ENCODE measurements at regions not wholly inside any gene's neighbourhood (a gene's known extent, or its start where the extent isn't known, plus 50 kb on each side); places are given as distances from the start of the nearest gene placed in this dataset.

GRCh38 chr2:180057706-180058412 lies 50.8 kb upstream of the CWC22 start:
- no peak overlapping the region for H3K27ac ChIP-seq
- TF ChIP-seq ZFX (IDR thresholded peaks at IDR 0.05), result no peak
- TF ChIP-seq, protein P1, sequence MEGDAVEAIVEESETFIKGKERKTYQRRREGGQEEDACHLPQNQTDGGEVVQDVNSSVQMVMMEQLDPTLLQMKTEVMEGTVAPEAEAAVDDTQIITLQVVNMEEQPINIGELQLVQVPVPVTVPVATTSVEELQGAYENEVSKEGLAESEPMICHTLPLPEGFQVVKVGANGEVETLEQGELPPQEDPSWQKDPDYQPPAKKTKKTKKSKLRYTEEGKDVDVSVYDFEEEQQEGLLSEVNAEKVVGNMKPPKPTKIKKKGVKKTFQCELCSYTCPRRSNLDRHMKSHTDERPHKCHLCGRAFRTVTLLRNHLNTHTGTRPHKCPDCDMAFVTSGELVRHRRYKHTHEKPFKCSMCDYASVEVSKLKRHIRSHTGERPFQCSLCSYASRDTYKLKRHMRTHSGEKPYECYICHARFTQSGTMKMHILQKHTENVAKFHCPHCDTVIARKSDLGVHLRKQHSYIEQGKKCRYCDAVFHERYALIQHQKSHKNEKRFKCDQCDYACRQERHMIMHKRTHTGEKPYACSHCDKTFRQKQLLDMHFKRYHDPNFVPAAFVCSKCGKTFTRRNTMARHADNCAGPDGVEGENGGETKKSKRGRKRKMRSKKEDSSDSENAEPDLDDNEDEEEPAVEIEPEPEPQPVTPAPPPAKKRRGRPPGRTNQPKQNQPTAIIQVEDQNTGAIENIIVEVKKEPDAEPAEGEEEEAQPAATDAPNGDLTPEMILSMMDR (conservative IDR thresholded peaks at IDR 0.05), result no peak

Measured in C4-2B (cell line).